ENCODE measurements at regions not wholly inside any gene's neighbourhood (a gene's known extent, or its start where the extent isn't known, plus 50 kb on each side); places are given as distances from the start of the nearest gene placed in this dataset.

GRCh38 chr11:120021978-120022377 lies 115.9 kb downstream of the TRIM29 start:
- Histone ChIP-seq H2AFZ (ENCODE audit: low read depth, low read length) (no peak overlapping the region), H4K20me1 (replicated peaks; ENCODE audit: control insufficient read depth, insufficient read depth, low read length) (no peaks in the 10 kb centered on the region), H3K4me2 (ENCODE audit: insufficient read depth, low read length) (no peak overlapping the region), H3K4me3 (no peak overlapping the region), H3K27me3 (ENCODE audit: control insufficient read depth in 2 of 2, insufficient read depth in 2 of 2, low read length in 2 of 2) (peaks cover 0 to 20% of the 10 kb centered on the region in 2 experiments; a peak in 2 of 5 replicates), H3K9ac (ENCODE audit: insufficient read depth in 1 of 2, low read depth in 2 of 2, low read length in 2 of 2) (no peak overlapping the region), H3K4me1 (replicated peaks in 1 of 2; ENCODE audit: control insufficient read depth in 2 of 2, insufficient read depth in 2 of 2, low read length in 2 of 2) (no peaks in the 10 kb centered on the region), H3K36me3 (ENCODE audit: control insufficient read depth, insufficient read depth, low read length) (no peaks in the 10 kb centered on the region), H3K9me3 (replicated peaks; ENCODE audit: control insufficient read depth, insufficient read depth, low read depth, low read length) (no peaks in the 10 kb centered on the region), H3K79me2 (ENCODE audit: control insufficient read depth, insufficient read depth, low read length) (no peaks in the 10 kb centered on the region), H3K9me1 (ENCODE audit: control insufficient read depth, insufficient read depth, low read length) (no peaks in the 10 kb centered on the region), H3K27ac (ENCODE audit: extremely low read depth, low read depth, low read length) (no peak overlapping the region)
- ATAC-seq (no peak), FAIRE-seq (no peak), DNase-seq (ENCODE audit: extremely low read depth in 1 of 4, low spot score in 3 of 4) (no peak)
- ChIA-PET CTCF (ENCODE audit: low intra/inter-chr PET ratio) (no interaction called here), POLR2A (interaction anchor here (1.2 kb wide), 1 partner anchor 10 kb away, joined by 3 read pairs; no protein-coding TSS in a partner anchor)
- BruUV-seq (replicated peaks): no TSS peak
- intact Hi-C loops (cut with micrococcal nuclease) (no loop called here), in situ Hi-C loops (cut with MboI) (no loop called here)
- TF ChIP-seq NCOA1 (IDR thresholded peaks at IDR 0.05; ENCODE audit: low read depth): no peak
- no peak for TF ChIP-seq POLR3G (IDR thresholded peaks at IDR 0.05; ENCODE audit: extremely low read depth, insufficient read length, insufficient replicate concordance)
- no peak for TF ChIP-seq ZNF3 (CRISPR knock-in tag; IDR thresholded peaks at IDR 0.05)
- TF ChIP-seq ZNF431 (CRISPR knock-in tag; IDR thresholded peaks at IDR 0.05): no peak
- 7% methylated on average over 5 of the region's 5 CpGs for WGBS (ENCODE audit: insufficient coverage, low coverage, missing lambda C conversion rate)

- Histone ChIP-seq H3K4me2 (ENCODE audit: insufficient read depth, low read length) (no peak overlapping the region), H3K4me3 (no peak overlapping the region), H3K36me3 (ENCODE audit: control insufficient read depth, insufficient read depth, low read length) (no peaks in the 10 kb centered on the region), H3K9me3 (replicated peaks; ENCODE audit: control insufficient read depth, insufficient read depth, low read depth, low read length) (no peaks in the 10 kb centered on the region), H3K9me1 (ENCODE audit: control insufficient read depth, insufficient read depth, low read length) (no peaks in the 10 kb centered on the region), H3K27me3 (ENCODE audit: control insufficient read depth in 2 of 2, insufficient read depth in 2 of 2, low read length in 2 of 2) (peaks cover 0 to 21% of the 10 kb centered on the region in 2 experiments; a peak in 2 of 5 replicates), H3K4me1 (replicated peaks in 1 of 2; ENCODE audit: control insufficient read depth in 2 of 2, insufficient read depth in 2 of 2, low read length in 2 of 2) (no peaks in the 10 kb centered on the region), H3K9ac (ENCODE audit: insufficient read depth in 1 of 2, low read depth in 2 of 2, low read length in 2 of 2) (no peak overlapping the region), H4K20me1 (replicated peaks; ENCODE audit: control insufficient read depth, insufficient read depth, low read length) (no peaks in the 10 kb centered on the region), H3K79me2 (ENCODE audit: control insufficient read depth, insufficient read depth, low read length) (no peaks in the 10 kb centered on the region), H2AFZ (ENCODE audit: low read depth, low read length) (no peak overlapping the region), H3K27ac (ENCODE audit: extremely low read depth, low read depth, low read length) (no peak overlapping the region)
- FAIRE-seq (no peak), ATAC-seq (no peak), DNase-seq (ENCODE audit: extremely low read depth in 1 of 4, low spot score in 3 of 4) (no peak)
- in situ Hi-C loops (cut with MboI) (no loop called here), intact Hi-C loops (cut with micrococcal nuclease) (no loop called here)
- no TSS peak for BruUV-seq (replicated peaks)
- POLR2A ChIA-PET: interaction anchor here (1.2 kb wide), 1 partner anchor 10 kb away, joined by 3 read pairs; no protein-coding TSS in a partner anchor
- CTCF ChIA-PET (ENCODE audit: low intra/inter-chr PET ratio): no interaction called here
- 2% methylated on average over 7 of the region's 7 CpGs for WGBS (ENCODE audit: insufficient coverage, low coverage, missing lambda C conversion rate)
- no peak for TF ChIP-seq ZNF408 (CRISPR knock-in tag; IDR thresholded peaks at IDR 0.05; ENCODE audit: low read depth)
- no peak for TF ChIP-seq PATZ1 (CRISPR knock-in tag; IDR thresholded peaks at IDR 0.05; ENCODE audit: borderline replicate concordance)
- TF ChIP-seq HCFC1 (IDR thresholded peaks at IDR 0.05; ENCODE audit: low read depth, low read length): no peak
- TF ChIP-seq POLR2AphosphoS2 (IDR thresholded peaks at IDR 0.05; ENCODE audit: low read length): no peak
- TF ChIP-seq SMARCC2 (IDR thresholded peaks at IDR 0.05; ENCODE audit: low read depth): no peak
- TF ChIP-seq MYBL2 (IDR thresholded peaks at IDR 0.05; ENCODE audit: low read depth): no peak
- no peak for TF ChIP-seq MYBL2 (CRISPR knock-in tag; IDR thresholded peaks at IDR 0.05; ENCODE audit: borderline replicate concordance)
- TF ChIP-seq MCM5 (IDR thresholded peaks at IDR 0.05; ENCODE audit: low read depth): no peak
- TF ChIP-seq ZKSCAN1 (IDR thresholded peaks at IDR 0.05; ENCODE audit: low read depth, low read length): no peak
- no peak for TF ChIP-seq ZNF121 (CRISPR knock-in tag; conservative IDR thresholded peaks at IDR 0.05)
Measured at GRCh38 chr11:120021391-120021953, 116.4 kb downstream of the TRIM29 start.

Data from K562 (cell line).